Epithelial cell of esophagus (primary cell): ENCODE measurements at regions not wholly inside any gene's neighbourhood (a gene's known extent, or its start where the extent isn't known, plus 50 kb on each side); places are given as distances from the start of the nearest gene placed in this dataset.
"Not testable (repeated sequence)": the region's sequence is repeated elsewhere in the genome, so short reads cannot be mapped to it uniquely, and the experiment has no call there.

ENCODE experiments used
- DNase-seq: peaks from one replicate; pipeline ENCODE4 v3.0.0; 2010; ENCODE audit warnings: low read depth
- H3K4me3 ChIP-seq: 2 replicates; pipeline ENCODE4 v1.5.1; 2011; ENCODE audit warnings: mild to moderate bottlenecking, low read length, control low read depth
- TF ChIP-seq, protein P1 (sequence below): IDR thresholded peaks from 2 replicates; pipeline ENCODE4 v1.5.1; 2011; ENCODE audit warnings: low read depth, mild to moderate bottlenecking, low read length, control low read depth, inconsistent platforms; ENCODE audit not compliant: insufficient read depth; ENCODE audit errors: missing control alignments

DNA sequence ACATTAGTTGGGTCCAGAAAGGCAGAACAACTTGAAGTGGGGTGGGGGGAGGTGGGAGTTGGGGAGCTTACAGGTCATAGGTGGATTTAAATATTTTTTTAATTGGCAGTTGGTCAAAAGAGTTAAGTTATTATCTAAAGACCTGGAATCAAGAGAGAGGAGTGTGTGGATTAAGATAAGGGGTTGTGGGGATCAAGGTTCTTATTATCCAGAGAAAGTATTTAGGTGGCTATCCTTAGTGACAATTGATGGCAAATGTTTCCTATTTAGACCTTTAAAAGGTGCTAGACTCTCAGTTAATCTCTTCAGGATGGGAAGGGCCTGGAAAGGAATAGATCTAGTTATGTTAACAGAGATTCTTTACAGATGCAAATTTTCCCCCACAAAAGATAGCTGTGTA is 120.7 kb upstream of the OR9Q1 start:
- no peak overlapping the region for H3K4me3 ChIP-seq
- TF ChIP-seq, protein P1, sequence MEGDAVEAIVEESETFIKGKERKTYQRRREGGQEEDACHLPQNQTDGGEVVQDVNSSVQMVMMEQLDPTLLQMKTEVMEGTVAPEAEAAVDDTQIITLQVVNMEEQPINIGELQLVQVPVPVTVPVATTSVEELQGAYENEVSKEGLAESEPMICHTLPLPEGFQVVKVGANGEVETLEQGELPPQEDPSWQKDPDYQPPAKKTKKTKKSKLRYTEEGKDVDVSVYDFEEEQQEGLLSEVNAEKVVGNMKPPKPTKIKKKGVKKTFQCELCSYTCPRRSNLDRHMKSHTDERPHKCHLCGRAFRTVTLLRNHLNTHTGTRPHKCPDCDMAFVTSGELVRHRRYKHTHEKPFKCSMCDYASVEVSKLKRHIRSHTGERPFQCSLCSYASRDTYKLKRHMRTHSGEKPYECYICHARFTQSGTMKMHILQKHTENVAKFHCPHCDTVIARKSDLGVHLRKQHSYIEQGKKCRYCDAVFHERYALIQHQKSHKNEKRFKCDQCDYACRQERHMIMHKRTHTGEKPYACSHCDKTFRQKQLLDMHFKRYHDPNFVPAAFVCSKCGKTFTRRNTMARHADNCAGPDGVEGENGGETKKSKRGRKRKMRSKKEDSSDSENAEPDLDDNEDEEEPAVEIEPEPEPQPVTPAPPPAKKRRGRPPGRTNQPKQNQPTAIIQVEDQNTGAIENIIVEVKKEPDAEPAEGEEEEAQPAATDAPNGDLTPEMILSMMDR: no peak
- no peak for DNase-seq

DNA sequence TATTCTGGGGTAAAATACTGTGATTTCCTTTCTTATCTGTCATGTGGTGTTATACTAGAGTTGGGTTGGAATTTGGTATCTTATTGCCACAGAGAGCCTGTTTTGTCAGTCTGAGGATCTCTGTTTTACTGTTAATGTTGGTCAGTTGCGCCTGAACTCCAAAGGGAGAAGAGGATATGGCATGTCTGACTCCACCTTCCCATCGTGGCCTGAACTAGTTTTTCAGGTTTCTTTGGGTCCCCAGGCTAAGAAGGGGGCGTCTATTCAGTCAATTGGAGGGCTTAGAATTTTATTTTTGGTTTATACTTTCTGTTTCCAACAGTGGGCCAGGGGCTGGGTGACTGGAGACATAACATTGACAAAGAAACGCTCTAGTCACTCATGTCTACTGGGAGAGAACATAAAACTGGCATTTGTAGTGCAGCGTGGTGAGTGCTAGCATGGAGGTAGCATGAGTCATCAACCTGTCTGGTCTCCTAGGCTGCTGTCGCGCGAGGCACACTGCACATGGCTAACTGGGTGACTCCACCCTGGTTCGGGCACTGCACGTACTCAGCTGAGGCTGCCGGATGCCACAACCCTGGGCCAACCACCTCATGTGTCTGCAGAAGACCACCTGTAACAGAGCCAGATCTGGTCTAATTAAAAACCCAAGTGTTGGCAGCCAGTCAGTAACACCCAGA is 120.1 kb upstream of the OR9Q1 start:
- DNase-seq: peak; percentile 95
- no peak overlapping the region for H3K4me3 ChIP-seq
- TF ChIP-seq, protein P1: no peak

DNA sequence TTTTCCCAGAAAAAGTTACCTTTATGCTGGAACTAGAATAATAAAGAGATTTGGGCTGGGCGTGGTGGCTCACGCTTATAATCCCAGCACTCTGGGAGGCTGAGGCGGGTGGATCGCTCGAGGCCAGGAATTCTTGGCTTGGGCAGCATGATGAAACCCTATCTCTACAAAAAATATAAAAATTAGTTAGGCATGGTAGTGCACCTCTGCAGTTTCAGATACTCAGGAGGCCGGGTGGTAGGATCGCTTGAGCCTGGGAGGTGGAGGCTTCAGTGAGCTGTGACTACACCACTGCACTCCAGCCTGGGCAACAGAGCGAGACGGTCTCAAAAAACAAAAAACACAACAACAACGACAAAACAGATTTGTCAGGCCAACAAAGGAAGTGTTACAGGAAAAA is 119.3 kb upstream of the OR9Q1 start:
- no peak overlapping the region for H3K4me3 ChIP-seq
- DNase-seq: peak; percentile 47
- TF ChIP-seq, protein P1: no peak

DNA sequence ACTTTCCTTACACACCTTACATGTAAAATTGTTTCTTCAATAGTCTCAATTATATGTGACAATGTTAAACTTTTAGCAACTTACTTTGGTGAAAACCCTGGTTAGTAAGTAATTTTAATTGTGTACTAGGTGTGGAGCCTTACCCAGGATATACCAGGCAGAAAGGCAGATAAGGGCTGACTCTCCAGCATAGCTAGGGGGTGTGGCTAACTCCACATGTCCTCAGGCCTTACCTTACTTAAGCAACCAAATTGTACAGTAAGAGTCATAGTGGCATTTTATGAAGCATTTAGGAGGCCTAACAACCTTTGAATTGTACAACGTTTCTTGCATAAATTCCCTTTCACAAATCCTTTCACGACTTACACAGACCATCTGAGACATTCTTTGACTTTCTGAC is 118.2 kb upstream of the OR9Q1 start:
- peak; percentile 85 for DNase-seq
- TF ChIP-seq, protein P1: no peak
- no peak overlapping the region for H3K4me3 ChIP-seq

DNA sequence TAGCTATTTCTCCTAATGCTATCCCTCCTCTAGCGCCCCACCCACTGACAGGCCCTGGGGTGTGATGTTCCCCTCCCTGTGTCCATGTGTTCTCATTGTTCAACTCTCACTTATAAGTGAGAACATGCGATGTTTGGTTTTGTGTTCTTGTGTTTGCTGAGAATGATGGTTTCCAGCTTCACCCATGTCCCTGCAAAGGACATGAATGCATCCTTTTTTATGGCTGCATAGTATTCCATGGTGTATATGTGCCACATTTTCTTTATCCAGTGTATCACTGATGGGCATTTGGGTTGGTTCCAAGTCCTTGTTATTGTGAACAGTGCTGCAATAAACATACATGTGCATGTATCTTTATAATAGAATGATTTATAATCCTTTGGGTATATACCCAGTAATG is 115.3 kb upstream of the OR9Q1 start:
- not testable (repeated sequence) for H3K4me3 ChIP-seq, DNase-seq

DNA sequence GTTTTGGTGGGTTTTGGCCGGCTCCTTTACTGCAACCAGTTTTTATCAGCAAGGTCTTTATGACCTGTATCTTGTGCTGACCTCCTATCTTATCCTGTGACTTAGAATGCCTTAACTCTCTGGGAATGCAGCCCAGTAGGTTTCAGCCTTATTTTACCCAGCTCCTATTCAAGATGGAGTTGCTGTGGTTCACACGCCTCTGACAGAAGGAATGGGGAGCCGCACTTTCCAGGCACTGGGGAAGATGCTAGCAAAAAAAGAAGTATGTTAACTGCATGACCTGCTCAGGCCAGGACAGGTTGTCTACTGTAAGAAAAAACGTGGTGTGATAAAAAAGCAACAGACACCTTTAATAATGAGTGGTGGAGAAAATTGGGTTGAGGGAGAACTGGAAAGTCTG is 112.2 kb upstream of the OR9Q1 start:
- not testable (repeated sequence) for H3K4me3 ChIP-seq, DNase-seq

DNA sequence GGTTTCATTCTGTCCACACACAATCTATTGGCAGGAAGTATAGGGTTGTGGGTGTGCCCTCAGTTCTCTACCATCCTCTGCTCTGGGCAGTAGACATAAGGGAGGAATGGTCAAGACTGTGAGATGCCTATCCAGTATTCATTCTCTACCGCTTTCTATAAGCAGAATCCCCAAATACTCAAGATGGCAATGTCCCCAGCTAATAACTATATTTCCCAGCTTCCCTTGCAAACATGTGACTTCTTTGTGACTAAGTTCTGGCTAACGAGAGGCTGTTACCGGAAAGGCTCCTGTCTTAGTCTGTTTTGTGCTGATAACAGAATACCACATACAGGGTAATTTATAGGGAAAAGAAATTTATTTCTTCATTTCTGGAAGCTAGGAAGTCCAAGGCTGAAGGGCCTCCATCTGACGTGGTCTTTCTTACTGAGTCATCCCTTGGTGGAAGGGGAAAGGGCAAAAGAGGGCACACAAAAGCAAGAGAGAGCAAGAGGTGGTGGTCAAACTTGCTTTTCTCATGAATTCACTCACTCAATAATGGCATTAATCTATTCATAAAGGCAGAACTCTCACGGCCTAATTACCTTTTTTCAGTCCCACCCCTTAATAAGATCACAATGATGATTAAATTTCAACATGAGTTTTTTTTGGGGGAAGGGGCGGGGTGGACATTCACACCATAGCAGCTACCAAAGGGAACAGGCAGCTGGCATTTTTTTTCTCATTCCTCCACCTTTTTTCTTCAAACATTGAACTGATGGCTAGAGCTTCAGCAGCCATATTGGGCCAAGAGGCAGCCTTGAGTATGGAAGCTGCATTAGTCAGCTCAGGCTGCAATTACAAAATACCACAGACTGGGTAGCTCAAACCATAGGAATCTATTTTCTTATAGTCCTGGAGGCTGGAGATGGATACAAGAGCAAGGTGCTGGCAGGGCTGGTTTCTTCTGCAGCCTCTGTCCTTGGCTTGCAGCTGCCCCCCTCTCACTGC is 109.7 kb upstream of the OR9Q1 start:
- TF ChIP-seq, protein P1: no peak
- H3K4me3 ChIP-seq: no peak overlapping the region
- DNase-seq: no peak
